Posterior vena cava (tissue), 2 donors: ENCODE measurements at regions not wholly inside any gene's neighbourhood (a gene's known extent, or its start where the extent isn't known, plus 50 kb on each side); places are given as distances from the start of the nearest gene placed in this dataset.
A peak's percentile ranks its signal among the peaks of the same experiment; 100 is the strongest.
"Not testable (repeated sequence)": the region's sequence is repeated elsewhere in the genome, so short reads cannot be mapped to it uniquely, and the experiment has no call there.

Source experiments
- DNase-seq: peaks from one replicate; pipeline ENCODE4 v3.0.0-alpha.2; 2020; ENCODE audit warnings: low spot score
- intact Hi-C, 2 donors: fragments of 100-400 bp; cut with DNase I; formaldehyde crosslinking; loops; one replicate each; pipeline versions ENCODE4 v1.14.1 to v1.14.2; 2022 to 2023
- donor health status: DM: yes; HTN: yes; CAD: no.
- donor health status: DM: yes; HTN: yes; CAD: no.

- no peak for DNase-seq
- intact Hi-C loops = no loop called here
These were observed 166.4 kb downstream of the PSMG1 start for GRCh38 chr21:39016740-39017315.

- no peak for DNase-seq
- intact Hi-C loops = no loop called here
These were observed 168.5 kb downstream of the PSMG1 start for GRCh38 chr21:39014747-39015146.

- no peak for DNase-seq
- intact Hi-C loops = no loop called here
These were observed 170.7 kb downstream of the PSMG1 start for GRCh38 chr21:39012326-39013230.

- intact Hi-C loops = no loop called here
- no peak for DNase-seq
These were observed 171.3 kb downstream of the PSMG1 start for GRCh38 chr21:39011911-39012310.

- intact Hi-C loops = no loop called here
- no peak for DNase-seq
These were observed 172.4 kb downstream of the PSMG1 start for GRCh38 chr21:39010629-39011404.

GRCh38 chr21:39009587-39010225 is 173.5 kb downstream of the PSMG1 start:
- no peak for DNase-seq
- intact Hi-C loops = no loop called here

- intact Hi-C loops = no loop called here
- no peak for DNase-seq
These were observed 175.3 kb downstream of the PSMG1 start for GRCh38 chr21:39007985-39008384.

- intact Hi-C loops = no loop called here
- no peak for DNase-seq
These were observed 175.7 kb downstream of the PSMG1 start for GRCh38 chr21:39007532-39007931.

- peak; percentile 93 for DNase-seq
- intact Hi-C loops = no loop called here
These were observed 176.5 kb downstream of the PSMG1 start for GRCh38 chr21:39006571-39007311.

GRCh38 chr21:39005502-39005787 is 177.8 kb downstream of the PSMG1 start:
- intact Hi-C loops = no loop called here
- DNase-seq = no peak

GRCh38 chr21:39004634-39005501 is 178.4 kb downstream of the PSMG1 start:
- intact Hi-C loops = no loop called here
- peak; percentile 89 for DNase-seq

- intact Hi-C loops = no loop called here
- peak; percentile 85 for DNase-seq
These were observed 179.1 kb downstream of the PSMG1 start for GRCh38 chr21:39003982-39004633.

GRCh38 chr21:39001341-39001740 is 181.9 kb downstream of the PSMG1 start:
- no peak for DNase-seq
- intact Hi-C loops = no loop called here

GRCh38 chr21:39000496-39000895 is 182.8 kb downstream of the PSMG1 start:
- intact Hi-C loops = no loop called here
- DNase-seq = no peak

- no peak for DNase-seq
- intact Hi-C loops = no loop called here
These were observed 184.1 kb downstream of the PSMG1 start for GRCh38 chr21:38999161-38999560.

- intact Hi-C loops, DNase-seq: not testable (repeated sequence)
These were observed 185.0 kb downstream of the PSMG1 start for GRCh38 chr21:38998281-38998680.

- DNase-seq, intact Hi-C loops: not testable (repeated sequence)
These were observed 185.4 kb downstream of the PSMG1 start for GRCh38 chr21:38997843-38998175.
